ENCODE measurements at regions not wholly inside any gene's neighbourhood (a gene's known extent, or its start where the extent isn't known, plus 50 kb on each side); places are given as distances from the start of the nearest gene placed in this dataset.

GRCh38 chr5:105993027-105993426 lies 1677.7 kb downstream of the EFNA5 start:
- in situ Hi-C loops (cut with HindIII; ENCODE audit: low sequenced_read_pairs): no loop called here
- no peak for DNase-seq (ENCODE audit: low spot score)

GRCh38 chr5:105982526-105982925 lies 1688.2 kb downstream of the EFNA5 start:
- DNase-seq (ENCODE audit: low spot score): no peak
- in situ Hi-C loops (cut with HindIII; ENCODE audit: low sequenced_read_pairs): no loop called here

- DNase-seq (ENCODE audit: low spot score): no peak
- in situ Hi-C loops (cut with HindIII; ENCODE audit: low sequenced_read_pairs): no loop called here
Observed at GRCh38 chr5:105978011-105978410, 1692.7 kb downstream of the EFNA5 start.

GRCh38 chr5:105977163-105977562 lies 1693.6 kb downstream of the EFNA5 start:
- in situ Hi-C loops (cut with HindIII; ENCODE audit: low sequenced_read_pairs): no loop called here

GRCh38 chr5:105970919-105971318 lies 1699.8 kb downstream of the EFNA5 start:
- in situ Hi-C loops (cut with HindIII; ENCODE audit: low sequenced_read_pairs): no loop called here
- DNase-seq (ENCODE audit: low spot score): no peak

More at GRCh38 chr5:105977163-105977562, 1693.6 kb downstream of the EFNA5 start:
- DNase-seq (ENCODE audit: low spot score): no peak

- DNase-seq (ENCODE audit: low spot score): no peak
- in situ Hi-C loops (cut with HindIII; ENCODE audit: low sequenced_read_pairs): no loop called here
Observed at GRCh38 chr5:105968981-105969380, 1701.8 kb downstream of the EFNA5 start.

- in situ Hi-C loops (cut with HindIII; ENCODE audit: low sequenced_read_pairs): no loop called here
- no peak for DNase-seq (ENCODE audit: low spot score)
Observed at GRCh38 chr5:105963696-105964255, 1707.0 kb downstream of the EFNA5 start.

GRCh38 chr5:105961572-105961971 lies 1709.2 kb downstream of the EFNA5 start:
- in situ Hi-C loops (cut with HindIII; ENCODE audit: low sequenced_read_pairs): no loop called here
- no peak for DNase-seq (ENCODE audit: low spot score)

GRCh38 chr5:105956456-105957196 lies 1714.1 kb downstream of the EFNA5 start:
- in situ Hi-C loops (cut with HindIII; ENCODE audit: low sequenced_read_pairs): no loop called here
- no peak for DNase-seq (ENCODE audit: low spot score)

- in situ Hi-C loops (cut with HindIII; ENCODE audit: low sequenced_read_pairs): no loop called here
- DNase-seq (ENCODE audit: low spot score): no peak
Observed at GRCh38 chr5:105954341-105954740, 1716.4 kb downstream of the EFNA5 start.

- in situ Hi-C loops (cut with HindIII; ENCODE audit: low sequenced_read_pairs): no loop called here
Observed at GRCh38 chr5:105953616-105954015, 1717.1 kb downstream of the EFNA5 start.

GRCh38 chr5:105952875-105953274 lies 1717.9 kb downstream of the EFNA5 start:
- in situ Hi-C loops (cut with HindIII; ENCODE audit: low sequenced_read_pairs): no loop called here
- no peak for DNase-seq (ENCODE audit: low spot score)

More at GRCh38 chr5:105953616-105954015, 1717.1 kb downstream of the EFNA5 start:
- no peak for DNase-seq (ENCODE audit: low spot score)

- in situ Hi-C loops (cut with HindIII; ENCODE audit: low sequenced_read_pairs): no loop called here
- no peak for DNase-seq (ENCODE audit: low spot score)
Observed at GRCh38 chr5:105947461-105947860, 1723.3 kb downstream of the EFNA5 start.

GRCh38 chr5:105945203-105945972 lies 1725.3 kb downstream of the EFNA5 start:
- no peak for DNase-seq (ENCODE audit: low spot score)
- in situ Hi-C loops (cut with HindIII; ENCODE audit: low sequenced_read_pairs): no loop called here

GRCh38 chr5:105940181-105940580 lies 1730.6 kb downstream of the EFNA5 start:
- no peak for DNase-seq (ENCODE audit: low spot score)
- in situ Hi-C loops (cut with HindIII; ENCODE audit: low sequenced_read_pairs): no loop called here

GRCh38 chr5:105934171-105934570 lies 1736.6 kb downstream of the EFNA5 start:
- in situ Hi-C loops (cut with HindIII; ENCODE audit: low sequenced_read_pairs): no loop called here
- no peak for DNase-seq (ENCODE audit: low spot score)

- in situ Hi-C loops (cut with HindIII; ENCODE audit: low sequenced_read_pairs): no loop called here
- DNase-seq (ENCODE audit: low spot score): no peak
Observed at GRCh38 chr5:105931881-105932421, 1738.8 kb downstream of the EFNA5 start.

GRCh38 chr5:105929858-105930257 lies 1740.9 kb downstream of the EFNA5 start:
- no peak for DNase-seq (ENCODE audit: low spot score)
- in situ Hi-C loops (cut with HindIII; ENCODE audit: low sequenced_read_pairs): no loop called here

- in situ Hi-C loops (cut with HindIII; ENCODE audit: low sequenced_read_pairs): no loop called here
- DNase-seq (ENCODE audit: low spot score): no peak
Observed at GRCh38 chr5:105924366-105924765, 1746.4 kb downstream of the EFNA5 start.

GRCh38 chr5:105922574-105922973 lies 1748.2 kb downstream of the EFNA5 start:
- in situ Hi-C loops (cut with HindIII; ENCODE audit: low sequenced_read_pairs): no loop called here

More at GRCh38 chr5:105922574-105922973, 1748.2 kb downstream of the EFNA5 start:
- no peak for DNase-seq (ENCODE audit: low spot score)
